ENCODE measurements at regions not wholly inside any gene's neighbourhood (a gene's known extent, or its start where the extent isn't known, plus 50 kb on each side); places are given as distances from the start of the nearest gene placed in this dataset.
"Not testable (repeated sequence)": the region's sequence is repeated elsewhere in the genome, so short reads cannot be mapped to it uniquely, and the experiment has no call there.

DNA sequence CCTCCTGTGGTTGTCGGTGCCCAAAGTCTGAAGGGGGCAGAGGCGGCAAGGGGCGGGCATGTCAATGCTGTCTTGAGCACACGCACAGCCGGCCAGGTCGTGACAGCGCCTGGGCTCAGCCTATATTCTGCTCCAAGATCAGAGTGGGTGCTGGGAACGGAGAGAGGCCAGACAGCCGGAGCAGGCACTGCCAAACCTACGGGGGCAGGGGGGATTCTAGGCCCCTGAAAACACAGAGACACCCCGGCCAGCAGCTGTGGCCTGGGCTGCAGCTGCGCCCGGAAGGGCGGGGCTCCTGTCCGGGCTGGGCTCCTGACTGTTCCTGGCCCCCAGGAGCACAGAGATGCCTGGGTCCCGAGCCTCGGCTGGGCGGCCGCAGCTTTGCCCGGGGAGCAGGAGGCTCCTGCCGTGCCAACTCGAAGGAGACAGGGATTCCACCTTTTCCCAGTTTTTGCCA, 2662.9 kb upstream of the PCDH20 start:
- Mint-ChIP-seq H3K36me3 (ENCODE audit: low read depth) (no peaks in the 10 kb centered on the region), H3K4me3 (no peak overlapping the region), H3K9me3 (peaks cover 10% of the 10 kb centered on the region), H3K27ac (no peak overlapping the region), H3K27me3 (ENCODE audit: low read depth, poor library complexity) (no peaks in the 10 kb centered on the region), H3K4me1 (no peaks in the 10 kb centered on the region)
- TF ChIP-seq, protein P1, sequence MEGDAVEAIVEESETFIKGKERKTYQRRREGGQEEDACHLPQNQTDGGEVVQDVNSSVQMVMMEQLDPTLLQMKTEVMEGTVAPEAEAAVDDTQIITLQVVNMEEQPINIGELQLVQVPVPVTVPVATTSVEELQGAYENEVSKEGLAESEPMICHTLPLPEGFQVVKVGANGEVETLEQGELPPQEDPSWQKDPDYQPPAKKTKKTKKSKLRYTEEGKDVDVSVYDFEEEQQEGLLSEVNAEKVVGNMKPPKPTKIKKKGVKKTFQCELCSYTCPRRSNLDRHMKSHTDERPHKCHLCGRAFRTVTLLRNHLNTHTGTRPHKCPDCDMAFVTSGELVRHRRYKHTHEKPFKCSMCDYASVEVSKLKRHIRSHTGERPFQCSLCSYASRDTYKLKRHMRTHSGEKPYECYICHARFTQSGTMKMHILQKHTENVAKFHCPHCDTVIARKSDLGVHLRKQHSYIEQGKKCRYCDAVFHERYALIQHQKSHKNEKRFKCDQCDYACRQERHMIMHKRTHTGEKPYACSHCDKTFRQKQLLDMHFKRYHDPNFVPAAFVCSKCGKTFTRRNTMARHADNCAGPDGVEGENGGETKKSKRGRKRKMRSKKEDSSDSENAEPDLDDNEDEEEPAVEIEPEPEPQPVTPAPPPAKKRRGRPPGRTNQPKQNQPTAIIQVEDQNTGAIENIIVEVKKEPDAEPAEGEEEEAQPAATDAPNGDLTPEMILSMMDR (IDR thresholded peaks at IDR 0.05): no peak
- no peak for DNase-seq

DNA sequence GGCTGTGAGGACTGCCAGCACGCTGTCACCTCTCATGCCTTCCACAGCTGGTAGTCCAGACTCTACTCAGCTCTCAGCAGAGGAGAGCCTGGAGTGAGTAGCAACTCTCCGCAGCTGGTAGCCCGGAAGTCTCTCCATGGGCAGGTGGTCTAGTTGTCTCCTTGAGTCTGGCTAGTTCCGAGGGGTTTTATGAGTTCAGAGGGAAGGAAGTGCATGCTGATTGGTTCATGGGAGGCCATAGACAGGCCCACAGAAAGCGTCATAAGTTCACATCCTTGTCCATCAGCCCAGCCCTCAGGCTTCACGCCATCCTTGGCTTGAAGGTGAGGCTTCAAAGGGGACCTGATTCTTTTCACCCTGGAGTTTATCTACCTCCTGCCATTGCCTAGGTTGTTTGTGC, 2662.4 kb upstream of the PCDH20 start:
- Mint-ChIP-seq H3K27me3 (ENCODE audit: low read depth, poor library complexity) (no peaks in the 10 kb centered on the region), H3K36me3 (ENCODE audit: low read depth) (no peaks in the 10 kb centered on the region), H3K9me3 (peaks cover 10% of the 10 kb centered on the region), H3K4me1 (no peaks in the 10 kb centered on the region), H3K4me3 (no peak overlapping the region), H3K27ac (no peak overlapping the region)
- DNase-seq: no peak
- TF ChIP-seq, protein P1 (IDR thresholded peaks at IDR 0.05): no peak

DNA sequence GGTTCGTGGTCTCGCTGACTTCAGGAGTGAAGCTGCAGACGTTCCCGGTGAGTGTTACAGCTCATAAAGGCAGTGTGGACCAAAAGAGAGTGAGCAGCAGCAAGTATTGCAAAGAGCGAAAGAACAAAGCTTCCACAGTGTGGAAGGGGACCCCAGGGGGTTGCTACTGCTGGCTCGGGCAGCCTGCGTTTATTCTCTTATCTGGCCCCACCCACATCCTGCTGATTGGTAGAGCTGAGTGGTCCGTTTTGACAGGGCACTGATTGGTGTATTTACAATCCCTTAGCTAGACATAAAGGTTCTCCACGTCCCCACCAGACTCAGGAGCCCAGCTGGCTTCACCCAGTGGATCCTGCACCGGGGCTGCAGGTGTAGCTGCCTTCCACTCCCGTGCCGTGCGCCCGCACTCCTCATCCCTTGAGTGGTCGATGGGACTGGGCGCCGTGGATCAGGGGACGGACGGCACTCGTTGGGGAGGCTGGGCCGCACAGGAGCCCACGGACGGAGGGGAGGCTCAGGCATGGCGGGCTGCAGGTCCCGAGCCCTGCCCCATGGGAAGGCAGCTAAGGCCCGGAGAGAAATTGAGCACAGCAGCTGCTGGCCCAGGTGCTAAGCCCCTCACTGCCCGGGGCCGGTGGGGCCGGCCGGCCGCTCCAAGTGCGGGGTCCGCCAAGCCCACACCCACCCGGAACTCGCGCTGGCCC, 2661.6 kb upstream of the PCDH20 start:
- H3K4me1 Mint-ChIP-seq, DNase-seq: not testable (repeated sequence)

DNA sequence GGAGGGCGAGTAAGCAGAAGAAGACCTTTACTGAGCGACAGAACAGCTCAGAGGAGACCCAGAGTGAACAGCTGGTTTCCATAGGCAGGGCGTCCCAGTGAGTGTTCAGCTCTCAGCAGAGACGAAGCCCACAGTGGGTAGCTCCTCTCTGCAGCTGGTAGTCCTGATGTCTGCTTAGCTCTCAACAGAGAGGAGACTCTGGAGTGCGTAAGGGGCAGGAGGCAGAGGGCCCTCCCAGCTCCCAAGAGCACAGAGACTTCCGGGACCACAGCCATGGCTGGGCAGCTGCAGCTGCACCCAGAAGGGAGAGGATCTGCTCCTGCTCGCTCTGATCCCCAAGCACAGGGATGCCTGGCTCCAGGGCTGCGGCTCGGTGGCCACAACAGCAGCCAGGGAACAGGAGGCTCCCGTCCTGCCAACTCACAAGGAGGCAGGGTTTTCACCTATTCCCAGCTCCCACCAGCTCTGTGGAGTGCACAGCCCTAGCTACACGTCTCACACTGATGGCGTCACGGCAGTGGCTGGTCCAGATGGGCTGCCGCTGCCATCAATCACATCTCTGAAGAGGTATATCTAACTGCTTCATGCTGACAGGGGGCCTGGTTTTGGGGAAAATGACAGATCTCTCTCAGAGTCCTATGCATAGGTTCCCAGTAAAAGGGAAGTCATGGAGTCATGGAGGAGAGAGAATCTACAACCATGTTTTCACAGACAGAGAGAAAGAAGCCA, 2660.1 kb upstream of the PCDH20 start:
- Mint-ChIP-seq H3K27me3 (ENCODE audit: low read depth, poor library complexity) (no peaks in the 10 kb centered on the region), H3K4me3 (no peak overlapping the region), H3K27ac (no peak overlapping the region), H3K4me1 (no peaks in the 10 kb centered on the region), H3K9me3 (peaks cover 10% of the 10 kb centered on the region), H3K36me3 (ENCODE audit: low read depth) (no peaks in the 10 kb centered on the region)
- TF ChIP-seq, protein P1 (IDR thresholded peaks at IDR 0.05): no peak
- DNase-seq: no peak

More for the DNA sequence above, 2661.6 kb upstream of the PCDH20 start:
- not testable (repeated sequence) for H3K27me3 Mint-ChIP-seq (ENCODE audit: low read depth, poor library complexity); H3K4me3 Mint-ChIP-seq; H3K27ac Mint-ChIP-seq; H3K36me3 Mint-ChIP-seq (ENCODE audit: low read depth); H3K9me3 Mint-ChIP-seq

GRCh38 chr13:64074971-64075474, 2659.4 kb upstream of the PCDH20 start:
- no peak overlapping the region for H3K4me3 Mint-ChIP-seq
- no peak overlapping the region for H3K27ac Mint-ChIP-seq
- H3K4me1 Mint-ChIP-seq: no peaks in the 10 kb centered on the region
- TF ChIP-seq, protein P1 (IDR thresholded peaks at IDR 0.05): no peak
- no peaks in the 10 kb centered on the region for H3K27me3 Mint-ChIP-seq (ENCODE audit: low read depth, poor library complexity)
- DNase-seq: no peak
- peaks cover 10% of the 10 kb centered on the region for H3K9me3 Mint-ChIP-seq
- H3K36me3 Mint-ChIP-seq (ENCODE audit: low read depth): no peaks in the 10 kb centered on the region

DNA sequence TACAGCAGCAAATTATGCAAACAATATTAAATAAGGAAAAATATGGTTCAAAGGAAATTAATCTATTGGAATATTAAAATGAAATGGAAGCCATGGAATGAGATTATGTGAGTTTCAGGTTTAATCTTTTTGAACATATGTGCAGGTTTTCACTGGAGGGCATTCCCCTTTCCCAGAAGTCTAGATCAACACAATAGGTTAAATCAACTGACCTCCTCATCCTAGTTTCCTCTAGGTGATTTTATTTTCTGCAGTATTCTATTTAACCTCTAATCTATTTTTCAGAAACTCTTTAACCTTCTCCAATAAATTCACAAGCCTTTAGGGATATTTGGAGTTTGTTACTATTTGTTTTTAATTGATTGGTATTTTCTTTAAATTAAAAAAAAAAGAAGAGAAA, 2657.6 kb upstream of the PCDH20 start:
- H3K27ac Mint-ChIP-seq: no peak overlapping the region
- peaks cover 10% of the 10 kb centered on the region for H3K9me3 Mint-ChIP-seq
- H3K27me3 Mint-ChIP-seq (ENCODE audit: low read depth, poor library complexity): no peaks in the 10 kb centered on the region
- no peaks in the 10 kb centered on the region for H3K4me1 Mint-ChIP-seq
- TF ChIP-seq, protein P1 (IDR thresholded peaks at IDR 0.05): no peak
- no peak for DNase-seq
- no peaks in the 10 kb centered on the region for H3K36me3 Mint-ChIP-seq (ENCODE audit: low read depth)
- H3K4me3 Mint-ChIP-seq: no peak overlapping the region
